Activated B cell treated with CpG ODN at 0.5 μM for 24 hours (primary cell): ENCODE measurements at regions not wholly inside any gene's neighbourhood (a gene's known extent, or its start where the extent isn't known, plus 50 kb on each side); places are given as distances from the start of the nearest gene placed in this dataset.
"Not testable (repeated sequence)": the region's sequence is repeated elsewhere in the genome, so short reads cannot be mapped to it uniquely, and the experiment has no call there.

Experiments used
- ATAC-seq: fragments of 200-7000 bp; cut with Tn5 transposase; one replicate; pipeline ENCODE4 v1.10.0; 2021; ENCODE audit warnings: low read depth, mild to moderate bottlenecking, moderate library complexity
- CTCF ChIA-PET: fragments of 350-600 bp; sonication (Branson Sonifier 250); formaldehyde crosslinking; loops from one replicate; lab custom pipeline; 2021; ENCODE audit warnings: antibody characterized with exemption; lab: Charles Lee
- POLR2A ChIA-PET: fragments of 350-600 bp; sonication (Branson Sonifier 250); formaldehyde crosslinking; loops from one replicate; lab custom pipeline; 2021; ENCODE audit warnings: antibody characterized with exemption; lab: Charles Lee
- DNase-seq: peaks from one replicate; pipeline ENCODE4 v3.0.0; 2022
- H3K27ac Mint-ChIP-seq: one replicate; pipeline ENCODE4 v1.8.0; 2020; ENCODE audit warnings: mixed read lengths
- H3K27me3 Mint-ChIP-seq: one replicate; pipeline ENCODE4 v1.8.0; 2021; ENCODE audit warnings: mixed read lengths
- H3K36me3 Mint-ChIP-seq: one replicate; pipeline ENCODE4 v1.8.0; 2021; ENCODE audit warnings: low read depth, mixed read lengths
- H3K4me1 Mint-ChIP-seq: one replicate; pipeline ENCODE4 v1.8.0; 2021; ENCODE audit warnings: mixed read lengths
- H3K4me3 Mint-ChIP-seq: one replicate; pipeline ENCODE4 v1.8.0; 2020; ENCODE audit warnings: mild to moderate bottlenecking, mixed read lengths
- H3K9me3 Mint-ChIP-seq: one replicate; pipeline ENCODE4 v1.8.0; 2020; ENCODE audit warnings: mixed read lengths
- CTCF ChIP-seq: fragments of 200-600 bp; IDR thresholded peaks from one replicate; pipeline ENCODE4 v1.8.0; 2022; ENCODE audit warnings: antibody characterized with exemption, mild to moderate bottlenecking
- intact Hi-C: fragments of 100-400 bp; cut with micrococcal nuclease; formaldehyde crosslinking; loops from one replicate; pipeline ENCODE4 v1.15.1; 2024

- CTCF ChIA-PET, result no interaction called here
- Mint-ChIP-seq H3K4me1 (no peaks in the 10 kb centered on the region), H3K4me3 (no peak overlapping the region), H3K27ac (no peak overlapping the region), H3K27me3 (no peaks in the 10 kb centered on the region), H3K9me3 (no peaks in the 10 kb centered on the region), H3K36me3 (no peaks in the 10 kb centered on the region)
- no peak for TF ChIP-seq CTCF
- ATAC-seq (no peak), DNase-seq (no peak)
- POLR2A ChIA-PET, result no interaction called here
- intact Hi-C loops, result no loop called here
Observed at GRCh38 chr4:10787365-10787764, 102.8 kb upstream of the CLNK start.

GRCh38 chr4:10784621-10785020, 100.1 kb upstream of the CLNK start:
- H3K27me3 Mint-ChIP-seq, result no peaks in the 10 kb centered on the region
- H3K36me3 Mint-ChIP-seq, result no peaks in the 10 kb centered on the region
- H3K27ac Mint-ChIP-seq, result no peak overlapping the region
- POLR2A ChIA-PET, result no interaction called here
- H3K4me3 Mint-ChIP-seq, result no peak overlapping the region
- CTCF ChIA-PET, result no interaction called here
- DNase-seq (no peak), ATAC-seq (no peak)
- no peaks in the 10 kb centered on the region for H3K9me3 Mint-ChIP-seq
- H3K4me1 Mint-ChIP-seq, result no peaks in the 10 kb centered on the region
- intact Hi-C loops, result no loop called here
- no peak for TF ChIP-seq CTCF

- TF ChIP-seq CTCF, result no peak
- CTCF ChIA-PET, result no interaction called here
- H3K27me3 Mint-ChIP-seq, result no peaks in the 10 kb centered on the region
- POLR2A ChIA-PET, result no interaction called here
- H3K9me3 Mint-ChIP-seq, result no peaks in the 10 kb centered on the region
- ATAC-seq (no peak), DNase-seq (no peak)
- no peak overlapping the region for H3K27ac Mint-ChIP-seq
- no peaks in the 10 kb centered on the region for H3K36me3 Mint-ChIP-seq
- H3K4me3 Mint-ChIP-seq, result no peak overlapping the region
- H3K4me1 Mint-ChIP-seq, result no peaks in the 10 kb centered on the region
- intact Hi-C loops, result no loop called here
Observed at GRCh38 chr4:10783351-10783750, 98.8 kb upstream of the CLNK start.

- Mint-ChIP-seq H3K27ac (no peak overlapping the region), H3K27me3 (no peaks in the 10 kb centered on the region), H3K4me1 (no peaks in the 10 kb centered on the region), H3K36me3 (no peaks in the 10 kb centered on the region), H3K4me3 (no peak overlapping the region), H3K9me3 (no peaks in the 10 kb centered on the region)
- intact Hi-C loops, result no loop called here
- no peak for TF ChIP-seq CTCF
- CTCF ChIA-PET, result no interaction called here
- no peak for ATAC-seq
- DNase-seq, result no peak
- POLR2A ChIA-PET, result no interaction called here
Observed at GRCh38 chr4:10781805-10782204, 97.2 kb upstream of the CLNK start.

- POLR2A ChIA-PET, H3K9me3 Mint-ChIP-seq, H3K27ac Mint-ChIP-seq, H3K27me3 Mint-ChIP-seq, intact Hi-C loops, DNase-seq, H3K4me3 Mint-ChIP-seq, H3K4me1 Mint-ChIP-seq, ATAC-seq, CTCF ChIA-PET, H3K36me3 Mint-ChIP-seq: not testable (repeated sequence)
Observed at GRCh38 chr4:10780803-10781202, 96.2 kb upstream of the CLNK start.

- H3K9me3 Mint-ChIP-seq, H3K27ac Mint-ChIP-seq, H3K36me3 Mint-ChIP-seq, H3K4me3 Mint-ChIP-seq, DNase-seq, ATAC-seq, H3K27me3 Mint-ChIP-seq, POLR2A ChIA-PET, CTCF ChIA-PET, intact Hi-C loops, H3K4me1 Mint-ChIP-seq: not testable (repeated sequence)
Observed at GRCh38 chr4:10775132-10775531, 90.6 kb upstream of the CLNK start.
